CD4-positive, alpha-beta T cell treated with Interleukin-1 beta for 1 hour (primary cell): ENCODE measurements at regions not wholly inside any gene's neighbourhood (a gene's known extent, or its start where the extent isn't known, plus 50 kb on each side); places are given as distances from the start of the nearest gene placed in this dataset.

Experiments used
- DNase-seq, 2 donors: peaks; one replicate each; pipeline ENCODE4 v3.0.0-alpha.2; 2020 to 2022

GRCh38 chr13:81738364-81738763 lies 1397.4 kb upstream of the SPRY2 start:
- no peak for DNase-seq

- DNase-seq = no peak
Observed at GRCh38 chr13:81726037-81726726, 1385.3 kb upstream of the SPRY2 start.

GRCh38 chr13:81722456-81722855 lies 1381.5 kb upstream of the SPRY2 start:
- no peak for DNase-seq

GRCh38 chr13:81721400-81721799 lies 1380.5 kb upstream of the SPRY2 start:
- DNase-seq = no peak

GRCh38 chr13:81714513-81714912 lies 1373.6 kb upstream of the SPRY2 start:
- no peak for DNase-seq

- no peak for DNase-seq
Observed at GRCh38 chr13:81713201-81713600, 1372.3 kb upstream of the SPRY2 start.

GRCh38 chr13:81697826-81698225 lies 1356.9 kb upstream of the SPRY2 start:
- no peak for DNase-seq

GRCh38 chr13:81686877-81687276 lies 1346.0 kb upstream of the SPRY2 start:
- DNase-seq = no peak

GRCh38 chr13:81683521-81683920 lies 1342.6 kb upstream of the SPRY2 start:
- DNase-seq = no peak

- no peak for DNase-seq
Observed at GRCh38 chr13:81682081-81682630, 1341.2 kb upstream of the SPRY2 start.

GRCh38 chr13:81677857-81678256 lies 1336.9 kb upstream of the SPRY2 start:
- no peak for DNase-seq

GRCh38 chr13:81676008-81676407 lies 1335.1 kb upstream of the SPRY2 start:
- no peak for DNase-seq

GRCh38 chr13:81671064-81671463 lies 1330.1 kb upstream of the SPRY2 start:
- no peak for DNase-seq

- DNase-seq = no peak
Observed at GRCh38 chr13:81670048-81670447, 1329.1 kb upstream of the SPRY2 start.

- DNase-seq = no peak
Observed at GRCh38 chr13:81664872-81665271, 1323.9 kb upstream of the SPRY2 start.

- no peak for DNase-seq
Observed at GRCh38 chr13:81659984-81660383, 1319.1 kb upstream of the SPRY2 start.

GRCh38 chr13:81658598-81659370 lies 1317.9 kb upstream of the SPRY2 start:
- no peak for DNase-seq

GRCh38 chr13:81639984-81640582 lies 1299.2 kb upstream of the SPRY2 start:
- no peak for DNase-seq

GRCh38 chr13:81637457-81637856 lies 1296.5 kb upstream of the SPRY2 start:
- DNase-seq = no peak

GRCh38 chr13:81636120-81636519 lies 1295.2 kb upstream of the SPRY2 start:
- no peak for DNase-seq

GRCh38 chr13:81615031-81615430 lies 1274.1 kb upstream of the SPRY2 start:
- no peak for DNase-seq

GRCh38 chr13:81610644-81611043 lies 1269.7 kb upstream of the SPRY2 start:
- no peak for DNase-seq

GRCh38 chr13:81609335-81609734 lies 1268.4 kb upstream of the SPRY2 start:
- DNase-seq = no peak

GRCh38 chr13:81606074-81606473 lies 1265.1 kb upstream of the SPRY2 start:
- no peak for DNase-seq
